Activated CD8-positive, alpha-beta memory T cell treated with anti-CD3 and anti-CD28 coated beads for 36 hours (primary cell): ENCODE measurements at regions not wholly inside any gene's neighbourhood (a gene's known extent, or its start where the extent isn't known, plus 50 kb on each side); places are given as distances from the start of the nearest gene placed in this dataset.

Experiments
- CTCF ChIA-PET: fragments of 350-600 bp; sonication (Branson Sonifier 250); formaldehyde crosslinking; loops from one replicate; lab custom pipeline; 2021; ENCODE audit warnings: antibody characterized with exemption; lab: Charles Lee
- POLR2A ChIA-PET: fragments of 350-600 bp; sonication (Branson Sonifier 250); formaldehyde crosslinking; loops from one replicate; lab custom pipeline; 2021; ENCODE audit warnings: antibody characterized with exemption; lab: Charles Lee

- CTCF ChIA-PET: interaction anchor here (1.1 kb wide), 1 partner anchor 10 kb away, joined by 4 read pairs; no protein-coding TSS in a partner anchor
- POLR2A ChIA-PET: no interaction called here
These were observed 133.4 kb upstream of the NABP1 start for GRCh38 chr2:191544461-191545062.

- POLR2A ChIA-PET: no interaction called here
- CTCF ChIA-PET: interaction anchor here (1.1 kb wide), 1 partner anchor 9 kb away, joined by 4 read pairs; no protein-coding TSS in a partner anchor
These were observed 132.6 kb upstream of the NABP1 start for GRCh38 chr2:191545361-191545760.

- CTCF ChIA-PET: interaction anchor here (0.7 kb wide), 1 partner anchor 611 kb away, joined by 3 read pairs; no protein-coding TSS in a partner anchor
These were observed 125.9 kb upstream of the NABP1 start for GRCh38 chr2:191552066-191552465.

GRCh38 chr2:191554240-191554639 is 123.7 kb upstream of the NABP1 start:
- POLR2A ChIA-PET: no interaction called here
- CTCF ChIA-PET: interaction anchor here (0.6 to 3.7 kb wide), 8 partner anchors 9 to 1834 kb away, joined by 3 to 12 read pairs (median 4); no protein-coding TSS in a partner anchor

More at GRCh38 chr2:191552066-191552465, 125.9 kb upstream of the NABP1 start:
- POLR2A ChIA-PET: no interaction called here

- CTCF ChIA-PET: interaction anchor here (0.6 to 3.7 kb wide), 8 partner anchors 10 to 1833 kb away, joined by 3 to 12 read pairs (median 4); no protein-coding TSS in a partner anchor
- POLR2A ChIA-PET: no interaction called here
These were observed 122.7 kb upstream of the NABP1 start for GRCh38 chr2:191555092-191555742.

GRCh38 chr2:191556463-191556862 is 121.5 kb upstream of the NABP1 start:
- CTCF ChIA-PET: interaction anchor here (0.8 to 3.7 kb wide), 2 partner anchors 10 to 606 kb away, joined by 4 to 12 read pairs; no protein-coding TSS in a partner anchor

GRCh38 chr2:191557841-191558240 is 120.1 kb upstream of the NABP1 start:
- CTCF ChIA-PET: interaction anchor here (1.7 kb wide), 1 partner anchor 605 kb away, joined by 5 read pairs; no protein-coding TSS in a partner anchor
- POLR2A ChIA-PET: no interaction called here

More at GRCh38 chr2:191556463-191556862, 121.5 kb upstream of the NABP1 start:
- POLR2A ChIA-PET: no interaction called here

GRCh38 chr2:191559569-191559968 is 118.4 kb upstream of the NABP1 start:
- ChIA-PET POLR2A (no interaction called here), CTCF (no interaction called here)

GRCh38 chr2:191560411-191560980 is 117.4 kb upstream of the NABP1 start:
- CTCF ChIA-PET: no interaction called here

GRCh38 chr2:191565120-191565519 is 112.8 kb upstream of the NABP1 start:
- CTCF ChIA-PET: interaction anchor here (2.4 kb wide), 1 partner anchor 11 kb away, joined by 12 read pairs; no protein-coding TSS in a partner anchor
- POLR2A ChIA-PET: no interaction called here

More at GRCh38 chr2:191560411-191560980, 117.4 kb upstream of the NABP1 start:
- POLR2A ChIA-PET: no interaction called here

- ChIA-PET CTCF (interaction anchor here (0.6 to 2.4 kb wide), 9 partner anchors 11 to 626 kb away, joined by 3 to 12 read pairs (median 3); no protein-coding TSS in a partner anchor), POLR2A (no interaction called here)
These were observed 112.2 kb upstream of the NABP1 start for GRCh38 chr2:191565647-191566198.

GRCh38 chr2:191566344-191566743 is 111.6 kb upstream of the NABP1 start:
- ChIA-PET POLR2A (no interaction called here), CTCF (interaction anchor here (0.7 to 2.4 kb wide), 14 partner anchors 12 to 596 kb away, joined by 3 to 12 read pairs (median 4); no protein-coding TSS in a partner anchor)

GRCh38 chr2:191567206-191567605 is 110.7 kb upstream of the NABP1 start:
- ChIA-PET CTCF (interaction anchor here (0.7 to 2.4 kb wide), 12 partner anchors 10 to 595 kb away, joined by 3 to 12 read pairs (median 4); no protein-coding TSS in a partner anchor), POLR2A (no interaction called here)

GRCh38 chr2:191569025-191569424 is 108.9 kb upstream of the NABP1 start:
- POLR2A ChIA-PET: interaction anchor here (0.8 kb wide), 1 partner anchor 109 kb away, joined by 3 read pairs; the partner anchor contains the start of gene NABP1
- CTCF ChIA-PET: interaction anchor here (1.3 kb wide), 1 partner anchor 123 kb away, joined by 3 read pairs; no protein-coding TSS in a partner anchor

GRCh38 chr2:191571163-191571769 is 106.7 kb upstream of the NABP1 start:
- ChIA-PET POLR2A (interaction anchor here (1.1 kb wide), 1 partner anchor 109 kb away, joined by 4 read pairs; no protein-coding TSS in a partner anchor), CTCF (interaction anchor here (0.7 to 1.0 kb wide), 2 partner anchors 120 to 126 kb away, joined by 3 read pairs; no protein-coding TSS in a partner anchor)

GRCh38 chr2:191572319-191572718 is 105.6 kb upstream of the NABP1 start:
- ChIA-PET CTCF (interaction anchor here (1.0 kb wide), 1 partner anchor 119 kb away, joined by 3 read pairs; no protein-coding TSS in a partner anchor), POLR2A (no interaction called here)

- POLR2A ChIA-PET: no interaction called here
- CTCF ChIA-PET: no interaction called here
These were observed 104.7 kb upstream of the NABP1 start for GRCh38 chr2:191573216-191573615.

GRCh38 chr2:191574232-191574631 is 103.7 kb upstream of the NABP1 start:
- POLR2A ChIA-PET: no interaction called here
- CTCF ChIA-PET: no interaction called here
